LNCAP (cell line): ENCODE measurements at regions not wholly inside any gene's neighbourhood (a gene's known extent, or its start where the extent isn't known, plus 50 kb on each side); places are given as distances from the start of the nearest gene placed in this dataset.

Experiments used
- CTCF ChIP-seq: fragments of 450-650 bp; IDR thresholded peaks from 2 replicates; pipeline ENCODE4 v1.5.1; 2017; ENCODE audit warnings: mild to moderate bottlenecking

- no peak for TF ChIP-seq CTCF
Observed at GRCh38 chr15:37701230-37701629, 233.2 kb upstream of the TMCO5A start.

- no peak for TF ChIP-seq CTCF
Observed at GRCh38 chr15:37709669-37710068, 224.8 kb upstream of the TMCO5A start.

GRCh38 chr15:37715101-37715500, 219.3 kb upstream of the TMCO5A start:
- no peak for TF ChIP-seq CTCF

- TF ChIP-seq CTCF, result no peak
Observed at GRCh38 chr15:37720267-37720666, 214.2 kb upstream of the TMCO5A start.

GRCh38 chr15:37731146-37731746, 203.2 kb upstream of the TMCO5A start:
- TF ChIP-seq CTCF, result no peak

- TF ChIP-seq CTCF, result no peak
Observed at GRCh38 chr15:37733628-37734027, 200.8 kb upstream of the TMCO5A start.

GRCh38 chr15:37740623-37741141, 193.8 kb upstream of the TMCO5A start:
- TF ChIP-seq CTCF, result no peak

- TF ChIP-seq CTCF, result no peak
Observed at GRCh38 chr15:37743826-37744225, 190.6 kb upstream of the TMCO5A start.
